HEK293 (cell line): ENCODE measurements at regions not wholly inside any gene's neighbourhood (a gene's known extent, or its start where the extent isn't known, plus 50 kb on each side); places are given as distances from the start of the nearest gene placed in this dataset.

ENCODE experiments used
- CTCF ChIA-PET: fragments of 350-600 bp; formaldehyde crosslinking; extraction: SDS; loops from one replicate; lab custom pipeline; 2021; ENCODE audit warnings: antibody characterized with exemption; lab: Yijun Ruan, JAX
- POLR2A ChIA-PET: fragments of 300-600 bp; formaldehyde crosslinking; extraction: SDS; loops from one replicate; lab custom pipeline; 2020; ENCODE audit warnings: antibody characterized with exemption, inconsistent platforms; lab: Yijun Ruan, JAX
- H3K27ac ChIP-seq: fragments of 200-500 bp; sonication (Bioruptor generic); 2 replicates; pipeline ENCODE4 v1.5.1; 2014; ENCODE audit warnings: low read depth, low read length, control low read depth, inconsistent platforms; ENCODE audit errors: extremely low read depth
- H3K36me3 ChIP-seq, 2 experiments: fragments of 200-500 bp in 1 of 2; sonication (Bioruptor generic) in 1 of 2; 1 replicate in 1 of 2; 2 replicates in 1 of 2; pipeline ENCODE4 v1.5.1; 2014 to 2017; ENCODE audit warnings: inconsistent platforms in 2 of 2, low read length in 2 of 2; ENCODE audit not compliant: control insufficient read depth in 2 of 2, insufficient read depth in 1 of 2
- H3K4me1 ChIP-seq: fragments of 200-500 bp; sonication (Bioruptor generic); 2 replicates; pipeline ENCODE4 v1.5.1; 2014; ENCODE audit warnings: mild to moderate bottlenecking, low read length, inconsistent platforms; ENCODE audit not compliant: control insufficient read depth, insufficient read depth
- H3K4me3 ChIP-seq: 2 replicates; pipeline ENCODE4 v1.5.1; 2011; ENCODE audit warnings: low read depth, mild to moderate bottlenecking, control low read depth, low read length, moderate library complexity
- H3K9me3 ChIP-seq: fragments of 200-500 bp; sonication (Bioruptor generic); 2 replicates; pipeline ENCODE4 v1.5.1; 2014; ENCODE audit warnings: low read depth, low read length, inconsistent platforms; ENCODE audit not compliant: control insufficient read depth, insufficient read depth
- GLI2 ChIP-seq: fragments of 450-650 bp; formaldehyde crosslinking; IDR thresholded peaks from 2 replicates; pipeline ENCODE4; 2017; ENCODE audit warnings: missing biosample characterization, missing genetic modification characterization, low read depth, borderline replicate concordance
- GLIS2 ChIP-seq: fragments of 450-650 bp; formaldehyde crosslinking; IDR thresholded peaks from 2 replicates; pipeline ENCODE4 v1.5.1; 2016; ENCODE audit warnings: missing biosample characterization, missing genetic modification characterization
- OSR2 ChIP-seq: fragments of 450-650 bp; formaldehyde crosslinking; IDR thresholded peaks from 2 replicates; pipeline ENCODE4 v1.5.1; 2016; ENCODE audit warnings: missing biosample characterization, missing genetic modification characterization
- PATZ1 ChIP-seq: fragments of 450-650 bp; formaldehyde crosslinking; IDR thresholded peaks from 2 replicates; pipeline ENCODE4 v1.5.1; 2016; ENCODE audit warnings: missing biosample characterization, missing genetic modification characterization
- PRDM6 ChIP-seq: fragments of 450-650 bp; formaldehyde crosslinking; IDR thresholded peaks from 2 replicates; pipeline ENCODE4 v1.5.1; 2017; ENCODE audit warnings: missing biosample characterization, missing genetic modification characterization
- SP7 ChIP-seq: fragments of 450-650 bp; formaldehyde crosslinking; IDR thresholded peaks from 2 replicates; pipeline ENCODE4 v1.5.1; 2016; ENCODE audit warnings: missing biosample characterization, missing genetic modification characterization
- TRIM28 ChIP-seq: IDR thresholded peaks from 2 replicates; pipeline ENCODE4 v1.6.1; 2011; ENCODE audit warnings: low read length, control low read depth, borderline replicate concordance
- ZBTB17 ChIP-seq: fragments of 450-650 bp; formaldehyde crosslinking; IDR thresholded peaks from 2 replicates; pipeline ENCODE4 v1.5.1; 2016; ENCODE audit warnings: missing biosample characterization, missing genetic modification characterization
- ZBTB8A ChIP-seq: fragments of 450-650 bp; formaldehyde crosslinking; IDR thresholded peaks from 2 replicates; pipeline ENCODE4 v1.5.1; 2016; ENCODE audit warnings: missing biosample characterization, missing genetic modification characterization
- ZNF544 ChIP-seq: fragments of 450-650 bp; formaldehyde crosslinking; IDR thresholded peaks from 2 replicates; pipeline ENCODE4 v1.5.0; 2017; ENCODE audit warnings: missing biosample characterization, missing genetic modification characterization
- ZNF585B ChIP-seq: fragments of 450-650 bp; formaldehyde crosslinking; IDR thresholded peaks from 2 replicates; pipeline ENCODE4 v1.5.1; 2016; ENCODE audit warnings: missing biosample characterization, missing genetic modification characterization
- ZNF660 ChIP-seq: fragments of 450-650 bp; IDR thresholded peaks from 2 replicates; pipeline ENCODE4 v1.5.1; 2018; ENCODE audit warnings: missing biosample characterization, mild to moderate bottlenecking, missing genetic modification characterization
- ZNF670 ChIP-seq: fragments of 450-650 bp; formaldehyde crosslinking; IDR thresholded peaks from 2 replicates; pipeline ENCODE4 v1.5.1; 2016; ENCODE audit warnings: missing biosample characterization, missing genetic modification characterization, low read depth
- ZNF777 ChIP-seq: fragments of 450-650 bp; formaldehyde crosslinking; IDR thresholded peaks from 2 replicates; pipeline ENCODE4 v1.5.1; 2017; ENCODE audit warnings: missing biosample characterization, missing genetic modification characterization, borderline replicate concordance
- ZNF791 ChIP-seq: fragments of 450-650 bp; formaldehyde crosslinking; IDR thresholded peaks from 2 replicates; pipeline ENCODE4 v1.5.1; 2016; ENCODE audit warnings: missing biosample characterization, missing genetic modification characterization
- ZSCAN16 ChIP-seq: fragments of 450-650 bp; formaldehyde crosslinking; IDR thresholded peaks from 2 replicates; pipeline ENCODE4 v1.5.1; 2016; ENCODE audit warnings: missing biosample characterization, missing genetic modification characterization
- TF ChIP-seq, protein P1 (sequence below): fragments of 450-650 bp; formaldehyde crosslinking; IDR thresholded peaks from 2 replicates; pipeline ENCODE4 v1.5.1; 2016; ENCODE audit warnings: missing biosample characterization, missing genetic modification characterization
- TF ChIP-seq, protein P2 (sequence below): fragments of 450-650 bp; IDR thresholded peaks from 2 replicates; pipeline ENCODE4 v1.5.1; 2018; ENCODE audit warnings: missing biosample characterization, mild to moderate bottlenecking, missing genetic modification characterization
- TF ChIP-seq, protein P3 (sequence below): fragments of 450-650 bp; formaldehyde crosslinking; IDR thresholded peaks from 2 replicates; pipeline ENCODE4 v1.5.1; 2016; ENCODE audit warnings: missing biosample characterization, missing genetic modification characterization
- TF ChIP-seq, protein P4 (sequence below): fragments of 450-650 bp; formaldehyde crosslinking; IDR thresholded peaks from 2 replicates; pipeline ENCODE4 v1.5.1; 2016; ENCODE audit warnings: missing biosample characterization, missing genetic modification characterization

DNA sequence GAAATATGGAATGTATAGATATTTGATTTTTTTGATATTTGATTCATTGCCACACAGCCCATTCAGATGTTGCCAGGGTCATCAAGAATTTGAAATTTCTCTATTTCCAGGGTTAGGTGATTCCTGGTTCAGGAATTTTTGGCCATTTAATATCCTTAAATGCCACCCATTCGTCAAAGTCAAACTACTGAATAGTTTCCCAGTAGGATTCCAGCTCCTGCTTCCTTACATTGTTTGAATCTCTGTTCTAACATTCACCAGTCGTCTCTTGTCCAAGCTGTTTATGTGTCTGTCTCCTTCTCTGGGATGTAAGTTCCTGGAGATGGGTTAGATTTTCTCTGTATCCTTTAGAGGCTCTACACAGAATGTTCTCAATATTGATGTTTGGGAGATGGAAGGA is 124.9 kb upstream of the TLE3 start:
- TF ChIP-seq ZNF777 (tag by site-specific recombination), result no peak
- TF ChIP-seq OSR2 (tag by site-specific recombination), result peak; percentile 53
- ChIA-PET POLR2A (no interaction called here), CTCF (interaction anchor here (0.6 kb wide), 1 partner anchor 71 kb away, joined by 4 read pairs; no protein-coding TSS in a partner anchor)
- Histone ChIP-seq H3K27ac (no peak overlapping the region), H3K4me1 (peaks cover 5% of the 10 kb centered on the region; the same call in 1 of the 2 replicates), H3K36me3 (no peaks in the 10 kb centered on the region), H3K4me3 (no peak overlapping the region), H3K9me3 (no peaks in the 10 kb centered on the region)

- Histone ChIP-seq H3K27ac (no peak overlapping the region), H3K9me3 (no peaks in the 10 kb centered on the region), H3K36me3 (no peaks in the 10 kb centered on the region), H3K4me3 (no peak overlapping the region), H3K4me1 (peaks cover 5% of the 10 kb centered on the region; the same call in 1 of the 2 replicates)
- TF ChIP-seq ZBTB17 (tag by site-specific recombination) (no peak), PATZ1 (tag by site-specific recombination) (0 out of 2 replicates have a peak, but pooled peaks have one; percentile 26), GLI2 (0 out of 2 replicates have a peak, but pooled peaks have one; percentile 24), GLIS2 (tag by site-specific recombination) (no peak), ZNF544 (tag by site-specific recombination) (no peak), ZBTB8A (tag by site-specific recombination) (0 out of 2 replicates have a peak, but pooled peaks have one; percentile 45), SP7 (tag by site-specific recombination) (peak; percentile 95), PRDM6 (tag by site-specific recombination) (no peak), ZNF585B (tag by site-specific recombination) (no peak), TRIM28 (peak; percentile 16; the same call in 1 of the 2 replicates), ZNF670 (tag by site-specific recombination) (no peak), ZSCAN16 (tag by site-specific recombination) (no peak), ZNF660 (tag by site-specific recombination) (peak; percentile 96), ZNF791 (no peak)
- TF ChIP-seq, protein P1, sequence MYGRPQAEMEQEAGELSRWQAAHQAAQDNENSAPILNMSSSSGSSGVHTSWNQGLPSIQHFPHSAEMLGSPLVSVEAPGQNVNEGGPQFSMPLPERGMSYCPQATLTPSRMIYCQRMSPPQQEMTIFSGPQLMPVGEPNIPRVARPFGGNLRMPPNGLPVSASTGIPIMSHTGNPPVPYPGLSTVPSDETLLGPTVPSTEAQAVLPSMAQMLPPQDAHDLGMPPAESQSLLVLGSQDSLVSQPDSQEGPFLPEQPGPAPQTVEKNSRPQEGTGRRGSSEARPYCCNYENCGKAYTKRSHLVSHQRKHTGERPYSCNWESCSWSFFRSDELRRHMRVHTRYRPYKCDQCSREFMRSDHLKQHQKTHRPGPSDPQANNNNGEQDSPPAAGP, result no peak
- TF ChIP-seq, protein P2, sequence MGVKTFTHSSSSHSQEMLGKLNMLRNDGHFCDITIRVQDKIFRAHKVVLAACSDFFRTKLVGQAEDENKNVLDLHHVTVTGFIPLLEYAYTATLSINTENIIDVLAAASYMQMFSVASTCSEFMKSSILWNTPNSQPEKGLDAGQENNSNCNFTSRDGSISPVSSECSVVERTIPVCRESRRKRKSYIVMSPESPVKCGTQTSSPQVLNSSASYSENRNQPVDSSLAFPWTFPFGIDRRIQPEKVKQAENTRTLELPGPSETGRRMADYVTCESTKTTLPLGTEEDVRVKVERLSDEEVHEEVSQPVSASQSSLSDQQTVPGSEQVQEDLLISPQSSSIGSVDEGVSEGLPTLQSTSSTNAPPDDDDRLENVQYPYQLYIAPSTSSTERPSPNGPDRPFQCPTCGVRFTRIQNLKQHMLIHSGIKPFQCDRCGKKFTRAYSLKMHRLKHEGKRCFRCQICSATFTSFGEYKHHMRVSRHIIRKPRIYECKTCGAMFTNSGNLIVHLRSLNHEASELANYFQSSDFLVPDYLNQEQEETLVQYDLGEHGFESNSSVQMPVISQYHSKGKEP (tag by site-specific recombination), result no peak
- TF ChIP-seq, protein P3, sequence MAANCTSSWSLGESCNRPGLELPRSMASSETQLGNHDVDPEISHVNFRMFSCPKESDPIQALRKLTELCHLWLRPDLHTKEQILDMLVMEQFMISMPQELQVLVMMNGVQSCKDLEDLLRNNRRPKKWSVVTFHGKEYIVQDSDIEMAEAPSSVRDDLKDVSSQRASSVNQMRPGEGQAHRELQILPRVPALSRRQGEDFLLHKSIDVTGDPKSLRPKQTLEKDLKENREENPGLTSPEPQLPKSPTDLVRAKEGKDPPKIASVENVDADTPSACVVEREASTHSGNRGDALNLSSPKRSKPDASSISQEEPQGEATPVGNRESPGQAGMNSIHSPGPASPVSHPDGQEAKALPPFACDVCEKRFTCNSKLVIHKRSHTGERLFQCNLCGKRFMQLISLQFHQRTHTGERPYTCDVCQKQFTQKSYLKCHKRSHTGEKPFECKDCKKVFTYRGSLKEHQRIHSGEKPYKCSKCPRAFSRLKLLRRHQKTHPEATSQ, result no peak
- TF ChIP-seq, protein P4, sequence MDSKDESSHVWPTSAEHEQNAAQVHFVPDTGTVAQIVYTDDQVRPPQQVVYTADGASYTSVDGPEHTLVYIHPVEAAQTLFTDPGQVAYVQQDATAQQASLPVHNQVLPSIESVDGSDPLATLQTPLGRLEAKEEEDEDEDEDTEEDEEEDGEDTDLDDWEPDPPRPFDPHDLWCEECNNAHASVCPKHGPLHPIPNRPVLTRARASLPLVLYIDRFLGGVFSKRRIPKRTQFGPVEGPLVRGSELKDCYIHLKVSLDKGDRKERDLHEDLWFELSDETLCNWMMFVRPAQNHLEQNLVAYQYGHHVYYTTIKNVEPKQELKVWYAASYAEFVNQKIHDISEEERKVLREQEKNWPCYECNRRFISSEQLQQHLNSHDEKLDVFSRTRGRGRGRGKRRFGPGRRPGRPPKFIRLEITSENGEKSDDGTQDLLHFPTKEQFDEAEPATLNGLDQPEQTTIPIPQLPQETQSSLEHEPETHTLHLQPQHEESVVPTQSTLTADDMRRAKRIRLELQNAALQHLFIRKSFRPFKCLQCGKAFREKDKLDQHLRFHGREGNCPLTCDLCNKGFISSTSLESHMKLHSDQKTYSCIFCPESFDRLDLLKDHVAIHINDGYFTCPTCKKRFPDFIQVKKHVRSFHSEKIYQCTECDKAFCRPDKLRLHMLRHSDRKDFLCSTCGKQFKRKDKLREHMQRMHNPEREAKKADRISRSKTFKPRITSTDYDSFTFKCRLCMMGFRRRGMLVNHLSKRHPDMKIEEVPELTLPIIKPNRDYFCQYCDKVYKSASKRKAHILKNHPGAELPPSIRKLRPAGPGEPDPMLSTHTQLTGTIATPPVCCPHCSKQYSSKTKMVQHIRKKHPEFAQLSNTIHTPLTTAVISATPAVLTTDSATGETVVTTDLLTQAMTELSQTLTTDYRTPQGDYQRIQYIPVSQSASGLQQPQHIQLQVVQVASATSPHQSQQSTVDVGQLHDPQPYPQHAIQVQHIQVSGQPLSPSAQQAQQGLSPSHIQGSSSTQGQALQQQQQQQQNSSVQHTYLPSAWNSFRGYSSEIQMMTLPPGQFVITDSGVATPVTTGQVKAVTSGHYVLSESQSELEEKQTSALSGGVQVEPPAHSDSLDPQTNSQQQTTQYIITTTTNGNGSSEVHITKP (tag by site-specific recombination), result peak; percentile 89
- POLR2A ChIA-PET, result no interaction called here
- CTCF ChIA-PET, result no interaction called here
Measured at GRCh38 chr15:70220490-70221096, 122.9 kb upstream of the TLE3 start.
